G401 (cell line): ENCODE measurements at regions not wholly inside any gene's neighbourhood (a gene's known extent, or its start where the extent isn't known, plus 50 kb on each side); places are given as distances from the start of the nearest gene placed in this dataset.

Experiments used
- DNase-seq: peaks from one replicate; pipeline ENCODE4 v3.0.0-alpha.2; 2015; ENCODE audit warnings: low spot score
- in situ Hi-C: cut with HindIII; loops from 2 replicates; pipeline ENCODE4 v1.10.0; 2016; ENCODE audit warnings: low sequenced_read_pairs, mixed read lengths

GRCh38 chr2:18346874-18347273 is 213.6 kb downstream of the RDH14 start:
- no peak for DNase-seq
- in situ Hi-C loops, result no loop called here

- DNase-seq, result peak; percentile 30
- in situ Hi-C loops, result no loop called here
Observed at GRCh38 chr2:18346344-18346743, 214.1 kb downstream of the RDH14 start.

GRCh38 chr2:18345848-18346247 is 214.6 kb downstream of the RDH14 start:
- in situ Hi-C loops, result no loop called here
- peak; percentile 35 for DNase-seq

- DNase-seq, result no peak
- in situ Hi-C loops, result no loop called here
Observed at GRCh38 chr2:18342901-18343300, 217.6 kb downstream of the RDH14 start.

GRCh38 chr2:18339326-18339725 is 221.1 kb downstream of the RDH14 start:
- in situ Hi-C loops, result no loop called here
- DNase-seq, result no peak

GRCh38 chr2:18336975-18337374 is 223.5 kb downstream of the RDH14 start:
- in situ Hi-C loops, result no loop called here

GRCh38 chr2:18332477-18332876 is 228.0 kb downstream of the RDH14 start:
- no peak for DNase-seq
- in situ Hi-C loops, result no loop called here

More at GRCh38 chr2:18336975-18337374, 223.5 kb downstream of the RDH14 start:
- no peak for DNase-seq

- DNase-seq, result no peak
- in situ Hi-C loops, result no loop called here
Observed at GRCh38 chr2:18325118-18325517, 235.3 kb downstream of the RDH14 start.

- in situ Hi-C loops, result no loop called here
- no peak for DNase-seq
Observed at GRCh38 chr2:18319987-18320386, 240.5 kb downstream of the RDH14 start.

- in situ Hi-C loops, result no loop called here
- no peak for DNase-seq
Observed at GRCh38 chr2:18317017-18317416, 243.4 kb downstream of the RDH14 start.

GRCh38 chr2:18312818-18313217 is 247.6 kb downstream of the RDH14 start:
- in situ Hi-C loops, result no loop called here
- DNase-seq, result no peak

GRCh38 chr2:18311420-18312195 is 248.8 kb downstream of the RDH14 start:
- in situ Hi-C loops, result no loop called here
- no peak for DNase-seq

- no peak for DNase-seq
- in situ Hi-C loops, result no loop called here
Observed at GRCh38 chr2:18309627-18310026, 250.8 kb downstream of the RDH14 start.

GRCh38 chr2:18309188-18309587 is 251.3 kb downstream of the RDH14 start:
- no peak for DNase-seq
- in situ Hi-C loops, result no loop called here

- in situ Hi-C loops, result no loop called here
- DNase-seq, result no peak
Observed at GRCh38 chr2:18304849-18305248, 255.6 kb downstream of the RDH14 start.

- in situ Hi-C loops, result no loop called here
- DNase-seq, result no peak
Observed at GRCh38 chr2:18301421-18302139, 258.9 kb downstream of the RDH14 start.

GRCh38 chr2:18299423-18300212 is 260.8 kb downstream of the RDH14 start:
- in situ Hi-C loops, result no loop called here
- no peak for DNase-seq

GRCh38 chr2:18297534-18298058 is 262.9 kb downstream of the RDH14 start:
- no peak for DNase-seq
- in situ Hi-C loops, result no loop called here

- in situ Hi-C loops, result no loop called here
- DNase-seq, result no peak
Observed at GRCh38 chr2:18290386-18290785, 270.1 kb downstream of the RDH14 start.

- in situ Hi-C loops, result no loop called here
- no peak for DNase-seq
Observed at GRCh38 chr2:18286897-18287296, 273.6 kb downstream of the RDH14 start.
